GM18858 (cell line): ENCODE measurements at regions not wholly inside any gene's neighbourhood (a gene's known extent, or its start where the extent isn't known, plus 50 kb on each side); places are given as distances from the start of the nearest gene placed in this dataset.
"Not testable (repeated sequence)": the region's sequence is repeated elsewhere in the genome, so short reads cannot be mapped to it uniquely, and the experiment has no call there.

Experiments
- ATAC-seq: cut with Tn5 transposase; IDR thresholded peaks from one replicate; pipeline ENCODE4 v1.9.1; 2021; ENCODE audit not compliant: unreplicated experiment

GRCh38 chr9:38195737-38196161 is 126.7 kb upstream of the SHB start:
- ATAC-seq, result no peak

- ATAC-seq, result no peak
Observed at GRCh38 chr9:38194870-38195269, 125.8 kb upstream of the SHB start.

GRCh38 chr9:38192731-38193265 is 123.8 kb upstream of the SHB start:
- ATAC-seq, result no peak

GRCh38 chr9:38186404-38187115 is 117.5 kb upstream of the SHB start:
- ATAC-seq, result no peak

GRCh38 chr9:38185647-38186403 is 116.8 kb upstream of the SHB start:
- ATAC-seq, result no peak

- no peak for ATAC-seq
Observed at GRCh38 chr9:38183994-38184568, 115.1 kb upstream of the SHB start.

GRCh38 chr9:38182321-38182720 is 113.3 kb upstream of the SHB start:
- ATAC-seq, result no peak

- ATAC-seq, result no peak
Observed at GRCh38 chr9:38181866-38182265, 112.8 kb upstream of the SHB start.

- ATAC-seq, result no peak
Observed at GRCh38 chr9:38181232-38181631, 112.2 kb upstream of the SHB start.

- ATAC-seq, result no peak
Observed at GRCh38 chr9:38180656-38181055, 111.6 kb upstream of the SHB start.

GRCh38 chr9:38179965-38180364 is 110.9 kb upstream of the SHB start:
- ATAC-seq, result no peak

- no peak for ATAC-seq
Observed at GRCh38 chr9:38178237-38178636, 109.2 kb upstream of the SHB start.

GRCh38 chr9:38177680-38178079 is 108.7 kb upstream of the SHB start:
- no peak for ATAC-seq

- no peak for ATAC-seq
Observed at GRCh38 chr9:38176251-38176650, 107.2 kb upstream of the SHB start.

GRCh38 chr9:38175423-38175822 is 106.4 kb upstream of the SHB start:
- no peak for ATAC-seq

GRCh38 chr9:38172586-38172985 is 103.6 kb upstream of the SHB start:
- no peak for ATAC-seq

- ATAC-seq, result no peak
Observed at GRCh38 chr9:38171926-38172325, 102.9 kb upstream of the SHB start.

- no peak for ATAC-seq
Observed at GRCh38 chr9:38171538-38171884, 102.5 kb upstream of the SHB start.

GRCh38 chr9:38170763-38171537 is 101.9 kb upstream of the SHB start:
- ATAC-seq, result not testable (repeated sequence)

- not testable (repeated sequence) for ATAC-seq
Observed at GRCh38 chr9:38170155-38170554, 101.1 kb upstream of the SHB start.

GRCh38 chr9:38166501-38166900 is 97.5 kb upstream of the SHB start:
- ATAC-seq, result no peak
